ENCODE measurements at regions not wholly inside any gene's neighbourhood (a gene's known extent, or its start where the extent isn't known, plus 50 kb on each side); places are given as distances from the start of the nearest gene placed in this dataset.

GRCh38 chr1:194103516-194104246 is 917.3 kb upstream of the B3GALT2 start:
- peak in 1 of 2 donors; percentile 46 for ATAC-seq
- no peak for DNase-seq
- H3K4me1 ChIP-seq: no peaks in the 10 kb centered on the region
- H3K27me3 ChIP-seq (ENCODE audit: low read depth): no peaks in the 10 kb centered on the region
- intact Hi-C loops (cut with DNase I): no loop called here
- TF ChIP-seq CTCF (IDR thresholded peaks at IDR 0.05): no peak
- no peak overlapping the region for H3K4me3 ChIP-seq
- H3K36me3 ChIP-seq: no peaks in the 10 kb centered on the region
- H3K27ac ChIP-seq: no peak overlapping the region
- no peaks in the 10 kb centered on the region for H3K9me3 ChIP-seq

DNA sequence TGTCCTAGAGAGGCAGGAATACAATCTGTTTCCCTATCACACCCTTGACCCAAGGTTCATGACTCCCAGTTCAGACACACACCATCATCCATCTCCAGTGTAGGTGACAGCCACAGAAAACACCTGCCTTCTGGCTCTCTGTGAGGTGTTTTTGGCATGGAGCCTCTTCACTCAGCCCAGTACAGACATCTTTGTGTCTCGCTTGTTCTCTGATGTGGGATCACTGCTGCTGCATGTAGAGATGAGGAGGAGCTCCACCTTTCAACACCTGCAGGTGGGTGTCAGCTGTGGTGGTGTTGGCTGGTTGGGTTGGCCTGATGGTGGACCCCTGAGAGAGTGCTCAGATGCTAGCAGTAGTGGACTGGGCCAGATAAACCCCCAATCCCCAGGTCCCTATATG is 916.7 kb upstream of the B3GALT2 start:
- ATAC-seq (no peak), DNase-seq (no peak)
- TF ChIP-seq CTCF (IDR thresholded peaks at IDR 0.05): no peak
- intact Hi-C loops (cut with DNase I): no loop called here
- Histone ChIP-seq H3K4me3 (no peak overlapping the region), H3K27me3 (ENCODE audit: low read depth) (no peaks in the 10 kb centered on the region), H3K9me3 (no peaks in the 10 kb centered on the region), H3K4me1 (no peaks in the 10 kb centered on the region), H3K36me3 (no peaks in the 10 kb centered on the region), H3K27ac (no peak overlapping the region)

- Histone ChIP-seq H3K27ac (no peak overlapping the region), H3K27me3 (ENCODE audit: low read depth) (no peaks in the 10 kb centered on the region), H3K36me3 (no peaks in the 10 kb centered on the region), H3K4me1 (no peaks in the 10 kb centered on the region), H3K4me3 (no peak overlapping the region), H3K9me3 (no peaks in the 10 kb centered on the region)
- TF ChIP-seq CTCF (IDR thresholded peaks at IDR 0.05): no peak
- ATAC-seq: no peak
- intact Hi-C loops (cut with DNase I): no loop called here
- DNase-seq: no peak
Measured at GRCh38 chr1:194102607-194103006, 916.2 kb upstream of the B3GALT2 start.

DNA sequence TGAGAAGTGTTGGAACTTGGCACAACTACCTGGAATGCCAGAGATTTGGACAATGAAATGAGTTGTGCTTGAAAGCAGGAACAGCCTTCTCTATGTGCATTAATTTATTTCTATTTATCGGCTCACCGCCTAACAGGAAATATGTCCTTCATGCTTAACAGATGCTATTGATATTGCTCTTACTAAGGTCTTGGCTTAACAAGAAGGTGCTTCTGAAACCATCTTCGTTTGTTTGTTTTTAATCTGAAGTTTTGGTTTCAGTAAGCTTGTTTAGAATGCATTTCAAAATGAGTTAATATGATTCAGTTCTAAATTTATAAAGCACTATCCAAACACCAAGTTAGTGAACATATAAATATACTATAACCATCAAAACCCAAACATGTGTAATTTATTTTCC is 898.3 kb upstream of the B3GALT2 start:
- Histone ChIP-seq H3K27me3 (ENCODE audit: low read depth) (no peaks in the 10 kb centered on the region), H3K9me3 (no peaks in the 10 kb centered on the region), H3K4me3 (no peak overlapping the region), H3K4me1 (no peaks in the 10 kb centered on the region), H3K27ac (no peak overlapping the region), H3K36me3 (no peaks in the 10 kb centered on the region)
- DNase-seq (no peak), ATAC-seq (no peak)
- intact Hi-C loops (cut with DNase I): no loop called here
- TF ChIP-seq CTCF (IDR thresholded peaks at IDR 0.05): no peak

GRCh38 chr1:194081444-194081843 is 895.0 kb upstream of the B3GALT2 start:
- Histone ChIP-seq H3K9me3 (no peaks in the 10 kb centered on the region), H3K4me3 (no peak overlapping the region), H3K27ac (no peak overlapping the region), H3K27me3 (ENCODE audit: low read depth) (no peaks in the 10 kb centered on the region), H3K36me3 (no peaks in the 10 kb centered on the region), H3K4me1 (no peaks in the 10 kb centered on the region)
- intact Hi-C loops (cut with DNase I): no loop called here
- ATAC-seq (no peak), DNase-seq (no peak)
- no peak for TF ChIP-seq CTCF (IDR thresholded peaks at IDR 0.05)
